Middle frontal gyrus (tissue), 1 donor: ENCODE measurements at regions not wholly inside any gene's neighbourhood (a gene's known extent, or its start where the extent isn't known, plus 50 kb on each side); places are given as distances from the start of the nearest gene placed in this dataset.

Source experiments
- DNase-seq: peaks from one replicate; pipeline ENCODE4 v3.0.0-alpha.2; 2015; ENCODE audit warnings: low spot score; ENCODE audit errors: extremely low spot score

- DNase-seq: no peak
Observed at GRCh38 chr20:19807946-19808330, 49.9 kb downstream of the RIN2 start.

- no peak for DNase-seq
Observed at GRCh38 chr20:19808498-19808897, 50.4 kb downstream of the RIN2 start.

- no peak for DNase-seq
Observed at GRCh38 chr20:19809505-19809904, 51.4 kb downstream of the RIN2 start.

- DNase-seq: no peak
Observed at GRCh38 chr20:19811231-19811630, 53.2 kb downstream of the RIN2 start.

- no peak for DNase-seq
Observed at GRCh38 chr20:19812056-19812455, 54.0 kb downstream of the RIN2 start.

GRCh38 chr20:19812696-19813095 is 54.6 kb downstream of the RIN2 start:
- no peak for DNase-seq

GRCh38 chr20:19813846-19814640 is 56.0 kb downstream of the RIN2 start:
- no peak for DNase-seq

GRCh38 chr20:19815553-19815991 is 57.5 kb downstream of the RIN2 start:
- no peak for DNase-seq

GRCh38 chr20:19816386-19816785 is 58.3 kb downstream of the RIN2 start:
- DNase-seq: no peak

- DNase-seq: no peak
Observed at GRCh38 chr20:19817017-19817416, 59.0 kb downstream of the RIN2 start.

- no peak for DNase-seq
Observed at GRCh38 chr20:19819149-19819548, 61.1 kb downstream of the RIN2 start.

- DNase-seq: no peak
Observed at GRCh38 chr20:19820555-19821211, 62.6 kb downstream of the RIN2 start.

- DNase-seq: no peak
Observed at GRCh38 chr20:19821606-19822005, 63.5 kb downstream of the RIN2 start.

- no peak for DNase-seq
Observed at GRCh38 chr20:19823216-19823615, 65.2 kb downstream of the RIN2 start.

- no peak for DNase-seq
Observed at GRCh38 chr20:19823971-19824370, 65.9 kb downstream of the RIN2 start.

- no peak for DNase-seq
Observed at GRCh38 chr20:19824861-19825260, 66.8 kb downstream of the RIN2 start.

GRCh38 chr20:19826179-19826914 is 68.3 kb downstream of the RIN2 start:
- no peak for DNase-seq

GRCh38 chr20:19827818-19828217 is 69.8 kb downstream of the RIN2 start:
- DNase-seq: no peak

GRCh38 chr20:19828232-19828631 is 70.2 kb downstream of the RIN2 start:
- DNase-seq: no peak

- DNase-seq: no peak
Observed at GRCh38 chr20:19830211-19830785, 72.2 kb downstream of the RIN2 start.

GRCh38 chr20:19832875-19833274 is 74.8 kb downstream of the RIN2 start:
- DNase-seq: no peak

- no peak for DNase-seq
Observed at GRCh38 chr20:19833395-19833794, 75.3 kb downstream of the RIN2 start.
